ENCODE measurements at regions not wholly inside any gene's neighbourhood (a gene's known extent, or its start where the extent isn't known, plus 50 kb on each side); places are given as distances from the start of the nearest gene placed in this dataset.

- intact Hi-C loops (cut with micrococcal nuclease), result no loop called here
- H3K4me1 ChIP-seq, result no peaks in the 10 kb centered on the region
- H3K27ac ChIP-seq (replicated peaks), result no peak overlapping the region
- TF ChIP-seq, protein P1, sequence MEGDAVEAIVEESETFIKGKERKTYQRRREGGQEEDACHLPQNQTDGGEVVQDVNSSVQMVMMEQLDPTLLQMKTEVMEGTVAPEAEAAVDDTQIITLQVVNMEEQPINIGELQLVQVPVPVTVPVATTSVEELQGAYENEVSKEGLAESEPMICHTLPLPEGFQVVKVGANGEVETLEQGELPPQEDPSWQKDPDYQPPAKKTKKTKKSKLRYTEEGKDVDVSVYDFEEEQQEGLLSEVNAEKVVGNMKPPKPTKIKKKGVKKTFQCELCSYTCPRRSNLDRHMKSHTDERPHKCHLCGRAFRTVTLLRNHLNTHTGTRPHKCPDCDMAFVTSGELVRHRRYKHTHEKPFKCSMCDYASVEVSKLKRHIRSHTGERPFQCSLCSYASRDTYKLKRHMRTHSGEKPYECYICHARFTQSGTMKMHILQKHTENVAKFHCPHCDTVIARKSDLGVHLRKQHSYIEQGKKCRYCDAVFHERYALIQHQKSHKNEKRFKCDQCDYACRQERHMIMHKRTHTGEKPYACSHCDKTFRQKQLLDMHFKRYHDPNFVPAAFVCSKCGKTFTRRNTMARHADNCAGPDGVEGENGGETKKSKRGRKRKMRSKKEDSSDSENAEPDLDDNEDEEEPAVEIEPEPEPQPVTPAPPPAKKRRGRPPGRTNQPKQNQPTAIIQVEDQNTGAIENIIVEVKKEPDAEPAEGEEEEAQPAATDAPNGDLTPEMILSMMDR (IDR thresholded peaks at IDR 0.05; ENCODE audit: borderline replicate concordance), result no peak
- H3K4me3 ChIP-seq, result no peak overlapping the region
- no peaks in the 10 kb centered on the region for H3K36me3 ChIP-seq
- no peaks in the 10 kb centered on the region for H3K27me3 ChIP-seq (ENCODE audit: low read depth)
- DNase-seq, result no peak
- no peaks in the 10 kb centered on the region for H3K9me3 ChIP-seq (replicated peaks)
These were observed 291.8 kb downstream of the EDEM1 start for GRCh38 chr3:5479229-5479799.

- Histone ChIP-seq H3K4me3 (no peak overlapping the region), H3K36me3 (no peaks in the 10 kb centered on the region), H3K4me1 (no peaks in the 10 kb centered on the region), H3K27ac (replicated peaks) (no peak overlapping the region), H3K9me3 (replicated peaks) (no peaks in the 10 kb centered on the region), H3K27me3 (ENCODE audit: low read depth) (no peaks in the 10 kb centered on the region)
- no peak for DNase-seq
- TF ChIP-seq, protein P1 (IDR thresholded peaks at IDR 0.05; ENCODE audit: borderline replicate concordance), result no peak
- intact Hi-C loops (cut with micrococcal nuclease), result no loop called here
These were observed 292.7 kb downstream of the EDEM1 start for GRCh38 chr3:5480190-5480589.

- intact Hi-C loops (cut with micrococcal nuclease), result no loop called here
- Histone ChIP-seq H3K27ac (replicated peaks) (no peak overlapping the region), H3K36me3 (no peaks in the 10 kb centered on the region), H3K4me3 (no peak overlapping the region), H3K27me3 (ENCODE audit: low read depth) (no peaks in the 10 kb centered on the region), H3K4me1 (no peaks in the 10 kb centered on the region), H3K9me3 (replicated peaks) (no peaks in the 10 kb centered on the region)
- no peak for DNase-seq
- TF ChIP-seq, protein P1 (IDR thresholded peaks at IDR 0.05; ENCODE audit: borderline replicate concordance), result no peak
These were observed 297.9 kb downstream of the EDEM1 start for GRCh38 chr3:5485427-5485826.

- Histone ChIP-seq H3K27ac (replicated peaks) (no peak overlapping the region), H3K36me3 (no peaks in the 10 kb centered on the region), H3K27me3 (ENCODE audit: low read depth) (no peaks in the 10 kb centered on the region), H3K4me3 (no peak overlapping the region), H3K9me3 (replicated peaks) (no peaks in the 10 kb centered on the region), H3K4me1 (no peaks in the 10 kb centered on the region)
- DNase-seq, result no peak
- TF ChIP-seq, protein P1 (IDR thresholded peaks at IDR 0.05; ENCODE audit: borderline replicate concordance), result no peak
- intact Hi-C loops (cut with micrococcal nuclease), result no loop called here
These were observed 301.3 kb downstream of the EDEM1 start for GRCh38 chr3:5488771-5489170.

DNA sequence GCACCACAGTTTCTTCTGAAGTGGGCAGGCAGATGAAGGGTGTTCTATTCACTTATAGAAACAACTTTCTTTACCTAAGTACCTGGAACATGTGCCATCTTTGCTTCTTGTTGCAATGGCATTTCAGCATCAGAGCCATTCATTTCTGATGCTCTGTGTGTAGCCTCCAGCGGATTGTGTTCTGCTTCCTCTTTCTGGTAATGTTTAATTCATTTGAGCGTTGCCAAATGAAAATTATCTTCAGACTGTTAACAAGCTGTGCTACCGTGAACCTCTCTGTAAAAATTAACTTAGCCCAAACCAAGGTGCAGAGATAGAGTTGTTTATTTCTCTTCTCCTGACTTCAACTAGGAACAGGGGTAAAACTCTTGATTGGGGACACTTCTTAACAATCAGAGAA, 302.0 kb downstream of the EDEM1 start:
- Histone ChIP-seq H3K27ac (replicated peaks) (no peak overlapping the region), H3K27me3 (ENCODE audit: low read depth) (no peaks in the 10 kb centered on the region), H3K36me3 (no peaks in the 10 kb centered on the region), H3K9me3 (replicated peaks) (no peaks in the 10 kb centered on the region), H3K4me3 (no peak overlapping the region), H3K4me1 (no peaks in the 10 kb centered on the region)
- TF ChIP-seq, protein P1 (IDR thresholded peaks at IDR 0.05; ENCODE audit: borderline replicate concordance), result no peak
- intact Hi-C loops (cut with micrococcal nuclease), result no loop called here
- no peak for DNase-seq

All from left ventricle myocardium inferior (tissue), 1 donor.